GM12875 (cell line): ENCODE measurements at regions not wholly inside any gene's neighbourhood (a gene's known extent, or its start where the extent isn't known, plus 50 kb on each side); places are given as distances from the start of the nearest gene placed in this dataset.

Source experiments
- H3K4me3 ChIP-seq: one replicate; pipeline ENCODE4 v1.5.1; 2011; ENCODE audit warnings: low read depth, low read length, control low read depth
- CTCF ChIP-seq: IDR thresholded peaks from 2 replicates; pipeline ENCODE4 v1.5.1; 2011; ENCODE audit warnings: low read depth, mild to moderate bottlenecking, control low read depth, inconsistent platforms, low read length, moderate library complexity, borderline replicate concordance; ENCODE audit not compliant: insufficient read depth

GRCh38 chr6:113560376-113560775 lies 296.8 kb upstream of the MARCKS start:
- TF ChIP-seq CTCF = no peak
- H3K4me3 ChIP-seq = no peak overlapping the region

GRCh38 chr6:113560908-113561307 lies 296.2 kb upstream of the MARCKS start:
- TF ChIP-seq CTCF = no peak
- H3K4me3 ChIP-seq = no peak overlapping the region

- no peak for TF ChIP-seq CTCF
- no peak overlapping the region for H3K4me3 ChIP-seq
Measured at GRCh38 chr6:113562248-113562647, 294.9 kb upstream of the MARCKS start.

- H3K4me3 ChIP-seq = no peak overlapping the region
- no peak for TF ChIP-seq CTCF
Measured at GRCh38 chr6:113564371-113565171, 292.6 kb upstream of the MARCKS start.

GRCh38 chr6:113565306-113565705 lies 291.8 kb upstream of the MARCKS start:
- H3K4me3 ChIP-seq = no peak overlapping the region

GRCh38 chr6:113570161-113570560 lies 287.0 kb upstream of the MARCKS start:
- H3K4me3 ChIP-seq = no peak overlapping the region
- TF ChIP-seq CTCF = no peak

More at GRCh38 chr6:113565306-113565705, 291.8 kb upstream of the MARCKS start:
- TF ChIP-seq CTCF = no peak

GRCh38 chr6:113570641-113571040 lies 286.5 kb upstream of the MARCKS start:
- no peak overlapping the region for H3K4me3 ChIP-seq
- no peak for TF ChIP-seq CTCF
